HG03378 (cell line): ENCODE measurements at regions not wholly inside any gene's neighbourhood (a gene's known extent, or its start where the extent isn't known, plus 50 kb on each side); places are given as distances from the start of the nearest gene placed in this dataset.

Experiments
- ATAC-seq: cut with Tn5 transposase; IDR thresholded peaks from one replicate; pipeline ENCODE4 v1.9.1; 2021; ENCODE audit warnings: mild to moderate bottlenecking, moderate library complexity; ENCODE audit not compliant: unreplicated experiment

GRCh38 chr5:124664287-124664686, 82.2 kb downstream of the ZNF608 start:
- ATAC-seq = no peak

- ATAC-seq = no peak
Observed at GRCh38 chr5:124663101-124663506, 83.3 kb downstream of the ZNF608 start.

GRCh38 chr5:124662181-124662781, 84.2 kb downstream of the ZNF608 start:
- no peak for ATAC-seq

- no peak for ATAC-seq
Observed at GRCh38 chr5:124661317-124662141, 84.9 kb downstream of the ZNF608 start.

GRCh38 chr5:124660229-124661093, 86.0 kb downstream of the ZNF608 start:
- no peak for ATAC-seq

GRCh38 chr5:124659798-124660197, 86.6 kb downstream of the ZNF608 start:
- no peak for ATAC-seq

- no peak for ATAC-seq
Observed at GRCh38 chr5:124658867-124659557, 87.4 kb downstream of the ZNF608 start.

GRCh38 chr5:124655921-124656511, 90.4 kb downstream of the ZNF608 start:
- no peak for ATAC-seq

GRCh38 chr5:124655251-124655917, 91.1 kb downstream of the ZNF608 start:
- no peak for ATAC-seq

GRCh38 chr5:124654418-124654817, 92.0 kb downstream of the ZNF608 start:
- no peak for ATAC-seq

GRCh38 chr5:124653666-124654065, 92.8 kb downstream of the ZNF608 start:
- no peak for ATAC-seq

GRCh38 chr5:124652892-124653441, 93.5 kb downstream of the ZNF608 start:
- ATAC-seq = no peak

- no peak for ATAC-seq
Observed at GRCh38 chr5:124652514-124652819, 94.0 kb downstream of the ZNF608 start.

GRCh38 chr5:124651663-124652513, 94.6 kb downstream of the ZNF608 start:
- peak; percentile 11 for ATAC-seq

- no peak for ATAC-seq
Observed at GRCh38 chr5:124650951-124651662, 95.3 kb downstream of the ZNF608 start.

GRCh38 chr5:124650147-124650561, 96.3 kb downstream of the ZNF608 start:
- peak; percentile 69 for ATAC-seq

- peak; percentile 79 for ATAC-seq
Observed at GRCh38 chr5:124649491-124650146, 96.8 kb downstream of the ZNF608 start.
